ENCODE measurements at regions not wholly inside any gene's neighbourhood (a gene's known extent, or its start where the extent isn't known, plus 50 kb on each side); places are given as distances from the start of the nearest gene placed in this dataset.

DNA sequence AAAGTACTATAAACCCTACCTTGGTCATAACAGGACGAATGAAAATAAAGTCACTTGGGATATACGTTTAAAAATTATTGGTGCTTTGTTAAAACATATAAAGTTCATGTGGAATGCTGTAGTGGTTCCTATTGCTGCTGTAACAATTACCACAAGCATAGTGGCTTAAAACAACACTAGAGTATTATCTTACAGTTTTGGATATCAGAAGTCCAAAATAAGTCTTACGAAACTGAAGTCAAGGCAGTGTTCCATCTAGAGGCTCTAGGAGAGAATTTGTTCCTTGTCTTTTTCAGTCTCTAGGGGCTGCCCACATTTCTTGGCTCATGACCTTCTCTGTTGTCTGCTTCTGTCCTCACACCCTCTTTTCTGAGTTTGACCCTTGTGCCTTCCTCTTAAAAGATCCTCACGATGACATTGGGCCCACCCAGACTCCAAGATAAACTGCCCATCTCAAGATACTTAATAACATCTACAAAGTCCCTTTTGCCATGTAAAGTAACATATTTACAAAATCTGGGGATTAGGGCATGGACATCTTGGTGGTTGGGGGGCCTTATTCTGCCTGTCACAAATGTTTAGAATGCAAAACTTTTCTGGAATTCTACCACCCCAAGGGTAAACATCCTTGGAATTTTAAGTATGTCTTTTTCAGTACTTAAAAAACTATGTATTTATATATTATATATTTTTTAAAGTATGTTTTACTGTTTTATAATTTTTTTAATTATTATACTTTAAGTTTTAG is 178.1 kb downstream of the ETNK1 start:
- no peak overlapping the region for H3K4me3 ChIP-seq (ENCODE audit: control insufficient read depth, low read depth, low read length)
- no peak for DNase-seq (ENCODE audit: low read depth)
- TF ChIP-seq, protein P1, sequence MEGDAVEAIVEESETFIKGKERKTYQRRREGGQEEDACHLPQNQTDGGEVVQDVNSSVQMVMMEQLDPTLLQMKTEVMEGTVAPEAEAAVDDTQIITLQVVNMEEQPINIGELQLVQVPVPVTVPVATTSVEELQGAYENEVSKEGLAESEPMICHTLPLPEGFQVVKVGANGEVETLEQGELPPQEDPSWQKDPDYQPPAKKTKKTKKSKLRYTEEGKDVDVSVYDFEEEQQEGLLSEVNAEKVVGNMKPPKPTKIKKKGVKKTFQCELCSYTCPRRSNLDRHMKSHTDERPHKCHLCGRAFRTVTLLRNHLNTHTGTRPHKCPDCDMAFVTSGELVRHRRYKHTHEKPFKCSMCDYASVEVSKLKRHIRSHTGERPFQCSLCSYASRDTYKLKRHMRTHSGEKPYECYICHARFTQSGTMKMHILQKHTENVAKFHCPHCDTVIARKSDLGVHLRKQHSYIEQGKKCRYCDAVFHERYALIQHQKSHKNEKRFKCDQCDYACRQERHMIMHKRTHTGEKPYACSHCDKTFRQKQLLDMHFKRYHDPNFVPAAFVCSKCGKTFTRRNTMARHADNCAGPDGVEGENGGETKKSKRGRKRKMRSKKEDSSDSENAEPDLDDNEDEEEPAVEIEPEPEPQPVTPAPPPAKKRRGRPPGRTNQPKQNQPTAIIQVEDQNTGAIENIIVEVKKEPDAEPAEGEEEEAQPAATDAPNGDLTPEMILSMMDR (conservative IDR thresholded peaks at IDR 0.05; ENCODE audit: control insufficient read depth, insufficient read depth, low read depth, low read length): no peak

DNA sequence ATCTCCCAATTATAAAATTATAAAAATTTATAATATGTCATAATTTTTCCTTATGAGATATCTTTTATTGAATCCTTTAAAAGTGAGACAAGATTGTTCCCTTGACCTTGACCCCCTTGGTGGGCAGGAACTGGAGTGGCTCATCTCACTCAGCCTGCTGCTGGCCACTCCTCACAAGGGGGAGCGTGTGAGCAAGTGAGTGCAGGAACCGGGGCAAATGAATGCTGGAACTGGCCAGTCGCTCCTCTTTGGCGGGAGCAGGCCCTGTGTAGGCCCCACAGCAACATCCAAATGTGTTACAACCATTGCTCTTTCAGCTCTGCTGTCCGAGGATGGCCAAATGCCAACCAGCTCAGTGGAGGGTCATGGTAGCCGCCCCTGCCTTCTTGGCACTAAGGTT is 178.8 kb downstream of the ETNK1 start:
- H3K4me3 ChIP-seq (ENCODE audit: control insufficient read depth, low read depth, low read length): no peak overlapping the region
- no peak for DNase-seq (ENCODE audit: low read depth)
- TF ChIP-seq, protein P1 (conservative IDR thresholded peaks at IDR 0.05; ENCODE audit: control insufficient read depth, insufficient read depth, low read depth, low read length): no peak

DNA sequence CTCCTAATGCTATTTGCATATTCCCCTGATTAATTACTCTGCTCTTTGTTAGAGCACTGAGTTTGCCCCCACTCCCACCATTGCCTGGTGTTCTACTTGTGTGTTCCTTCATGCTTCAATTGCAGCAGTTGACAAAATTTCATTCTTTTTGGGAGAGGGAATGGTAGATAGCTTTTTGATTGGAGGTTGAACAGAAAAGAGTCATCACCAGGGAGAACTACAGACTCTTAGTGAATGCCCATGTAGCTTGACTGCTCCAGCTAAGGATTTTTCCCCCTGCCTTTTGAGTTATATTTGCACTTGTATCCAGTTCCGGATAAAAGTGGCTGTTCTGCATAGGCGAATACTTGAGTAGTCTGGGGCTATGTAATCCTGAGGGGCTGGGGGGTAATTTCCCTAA is 183.9 kb downstream of the ETNK1 start:
- DNase-seq (ENCODE audit: low read depth): no peak
- no peak overlapping the region for H3K4me3 ChIP-seq (ENCODE audit: control insufficient read depth, low read depth, low read length)
- TF ChIP-seq, protein P1 (conservative IDR thresholded peaks at IDR 0.05; ENCODE audit: control insufficient read depth, insufficient read depth, low read depth, low read length): no peak

DNA sequence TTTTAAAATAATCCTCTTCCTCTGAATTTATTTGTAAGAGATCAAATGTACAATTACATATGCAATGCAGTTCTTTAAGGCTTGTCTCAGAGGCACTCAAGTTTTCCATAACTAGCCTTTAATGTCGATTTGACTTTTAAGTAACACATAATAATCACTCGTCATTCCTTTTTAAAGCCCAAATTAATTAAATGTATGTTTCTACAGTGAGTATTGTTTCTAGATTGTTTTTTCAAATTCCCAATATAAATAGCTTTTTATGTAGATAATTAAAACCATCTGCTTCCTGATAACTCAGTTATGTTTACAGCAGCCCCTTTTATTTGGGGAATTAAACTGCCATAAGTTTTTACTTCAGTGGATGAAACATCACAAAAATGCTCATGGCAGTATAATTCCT is 185.1 kb downstream of the ETNK1 start:
- no peak for DNase-seq (ENCODE audit: low read depth)
- TF ChIP-seq, protein P1 (conservative IDR thresholded peaks at IDR 0.05; ENCODE audit: control insufficient read depth, insufficient read depth, low read depth, low read length): no peak
- H3K4me3 ChIP-seq (ENCODE audit: control insufficient read depth, low read depth, low read length): no peak overlapping the region

DNA sequence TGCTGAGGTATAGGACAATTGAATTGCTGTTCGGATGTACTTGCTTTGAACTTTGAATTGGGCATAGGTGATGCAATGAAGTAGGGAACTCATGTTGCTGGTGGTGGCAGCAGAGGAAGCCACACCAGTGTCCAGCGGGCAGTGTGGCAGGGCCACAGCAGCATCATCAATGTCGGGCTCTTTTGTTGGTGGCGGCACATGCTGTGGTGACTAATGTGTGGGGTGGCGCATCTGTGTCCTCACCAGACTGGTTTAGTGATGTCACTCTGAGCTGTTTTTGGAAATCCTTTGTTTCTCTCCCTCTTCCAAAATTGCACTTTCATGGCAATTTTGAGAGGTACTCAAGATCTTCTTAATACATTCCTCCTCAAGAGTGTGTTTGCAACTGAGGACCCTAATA is 187.6 kb downstream of the ETNK1 start:
- TF ChIP-seq, protein P1 (conservative IDR thresholded peaks at IDR 0.05; ENCODE audit: control insufficient read depth, insufficient read depth, low read depth, low read length): no peak
- no peak for DNase-seq (ENCODE audit: low read depth)

DNA sequence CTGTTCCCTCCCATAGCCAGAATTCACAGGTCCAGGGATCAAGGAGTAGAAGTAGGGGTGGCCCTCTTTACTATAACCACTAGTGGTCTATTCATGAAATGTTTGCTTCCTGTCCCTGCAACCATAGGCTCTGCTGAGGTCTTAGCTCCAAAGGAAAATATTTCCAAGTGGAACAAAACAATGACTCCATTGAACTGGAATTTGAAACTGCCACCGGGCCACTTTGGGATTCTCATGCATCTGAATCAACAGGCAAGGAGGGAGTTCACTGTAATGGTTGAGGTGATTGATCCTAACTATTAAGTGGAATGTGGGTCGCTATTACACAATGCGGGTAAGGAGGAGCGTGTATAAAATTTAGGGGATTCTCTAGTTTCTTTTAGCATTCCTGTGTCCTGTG is 197.0 kb downstream of the ETNK1 start:
- TF ChIP-seq, protein P1 (conservative IDR thresholded peaks at IDR 0.05; ENCODE audit: control insufficient read depth, insufficient read depth, low read depth, low read length): no peak
- DNase-seq (ENCODE audit: low read depth): no peak
- no peak overlapping the region for H3K4me3 ChIP-seq (ENCODE audit: control insufficient read depth, low read depth, low read length)

More for the DNA sequence above, 187.6 kb downstream of the ETNK1 start:
- no peak overlapping the region for H3K4me3 ChIP-seq (ENCODE audit: control insufficient read depth, low read depth, low read length)

All from fibroblast of mammary gland (primary cell).